HG03342 (cell line): ENCODE measurements at regions not wholly inside any gene's neighbourhood (a gene's known extent, or its start where the extent isn't known, plus 50 kb on each side); places are given as distances from the start of the nearest gene placed in this dataset.
"Not testable (repeated sequence)": the region's sequence is repeated elsewhere in the genome, so short reads cannot be mapped to it uniquely, and the experiment has no call there.

Experiments used
- ATAC-seq: cut with Tn5 transposase; IDR thresholded peaks from one replicate; pipeline ENCODE4 v1.9.1; 2021; ENCODE audit warnings: mild to moderate bottlenecking, moderate library complexity; ENCODE audit not compliant: unreplicated experiment

GRCh38 chr13:89518289-89519077 lies 1829.0 kb upstream of the MIR17HG start:
- no peak for ATAC-seq

GRCh38 chr13:89520468-89520867 lies 1827.0 kb upstream of the MIR17HG start:
- ATAC-seq: no peak

GRCh38 chr13:89521672-89522071 lies 1825.8 kb upstream of the MIR17HG start:
- not testable (repeated sequence) for ATAC-seq

- ATAC-seq: no peak
These were observed 1806.1 kb upstream of the MIR17HG start for GRCh38 chr13:89541091-89542030.

- no peak for ATAC-seq
These were observed 1796.5 kb upstream of the MIR17HG start for GRCh38 chr13:89550938-89551337.

GRCh38 chr13:89554801-89555200 lies 1792.7 kb upstream of the MIR17HG start:
- ATAC-seq: no peak

GRCh38 chr13:89565476-89566100 lies 1781.9 kb upstream of the MIR17HG start:
- ATAC-seq: no peak

- ATAC-seq: no peak
These were observed 1780.5 kb upstream of the MIR17HG start for GRCh38 chr13:89567025-89567424.

- no peak for ATAC-seq
These were observed 1779.2 kb upstream of the MIR17HG start for GRCh38 chr13:89568276-89568675.

GRCh38 chr13:89568746-89569145 lies 1778.7 kb upstream of the MIR17HG start:
- ATAC-seq: no peak

- no peak for ATAC-seq
These were observed 1775.8 kb upstream of the MIR17HG start for GRCh38 chr13:89571676-89572075.

- ATAC-seq: no peak
These were observed 1773.4 kb upstream of the MIR17HG start for GRCh38 chr13:89574077-89574476.

- no peak for ATAC-seq
These were observed 1770.2 kb upstream of the MIR17HG start for GRCh38 chr13:89577301-89577700.

- no peak for ATAC-seq
These were observed 1763.3 kb upstream of the MIR17HG start for GRCh38 chr13:89584058-89584620.

- ATAC-seq: no peak
These were observed 1744.8 kb upstream of the MIR17HG start for GRCh38 chr13:89602655-89603054.

- ATAC-seq: no peak
These were observed 1744.3 kb upstream of the MIR17HG start for GRCh38 chr13:89603187-89603586.

GRCh38 chr13:89609318-89609717 lies 1738.2 kb upstream of the MIR17HG start:
- ATAC-seq: no peak

- ATAC-seq: no peak
These were observed 1737.2 kb upstream of the MIR17HG start for GRCh38 chr13:89610331-89610730.

- ATAC-seq: no peak
These were observed 1736.6 kb upstream of the MIR17HG start for GRCh38 chr13:89610881-89611280.

GRCh38 chr13:89627996-89628395 lies 1719.5 kb upstream of the MIR17HG start:
- no peak for ATAC-seq

- ATAC-seq: no peak
These were observed 1718.9 kb upstream of the MIR17HG start for GRCh38 chr13:89628567-89628966.
